Activated CD8-positive, alpha-beta memory T cell treated with anti-CD3 and anti-CD28 coated beads, Interleukin-2, amount 10 ng/mL, durations not matched to agents 7 days and 5 days (primary cell): ENCODE measurements at regions not wholly inside any gene's neighbourhood (a gene's known extent, or its start where the extent isn't known, plus 50 kb on each side); places are given as distances from the start of the nearest gene placed in this dataset.

Source experiments
- ATAC-seq: fragments of 150-1000 bp; cut with Tn5 transposase; one replicate; pipeline ENCODE4 v1.10.0; 2021; ENCODE audit warnings: moderate library complexity
- CTCF ChIA-PET: fragments of 350-600 bp; sonication (Branson Sonifier 250); formaldehyde crosslinking; loops from one replicate; lab custom pipeline; 2021; ENCODE audit warnings: antibody characterized with exemption; lab: Charles Lee
- DNase-seq: peaks from one replicate; pipeline ENCODE4 v3.0.0-alpha.2; 2020
- H3K27ac Mint-ChIP-seq: one replicate; pipeline ENCODE4 v1.8.0; 2021; ENCODE audit warnings: mild to moderate bottlenecking, mixed read lengths
- H3K27me3 Mint-ChIP-seq: one replicate; pipeline ENCODE4 v1.8.0; 2021; ENCODE audit warnings: mixed read lengths
- H3K36me3 Mint-ChIP-seq: one replicate; pipeline ENCODE4 v1.8.0; 2021; ENCODE audit warnings: mild to moderate bottlenecking, mixed read lengths
- H3K4me1 Mint-ChIP-seq: one replicate; pipeline ENCODE4 v1.8.0; 2021; ENCODE audit warnings: mixed read lengths
- H3K4me3 Mint-ChIP-seq: one replicate; pipeline ENCODE4 v1.8.0; 2021; ENCODE audit warnings: mild to moderate bottlenecking, moderate library complexity, mixed read lengths
- H3K9me3 Mint-ChIP-seq: one replicate; pipeline ENCODE4 v1.8.0; 2022; ENCODE audit warnings: low read depth, mixed read lengths

GRCh38 chr9:91485006-91485405 is 61.4 kb upstream of the NFIL3 start:
- CTCF ChIA-PET = no interaction called here
- Mint-ChIP-seq H3K4me3 (no peak overlapping the region), H3K9me3 (no peaks in the 10 kb centered on the region), H3K27ac (no peak overlapping the region), H3K4me1 (peaks cover 7% of the 10 kb centered on the region), H3K27me3 (peaks cover 30% of the 10 kb centered on the region), H3K36me3 (no peaks in the 10 kb centered on the region)
- ATAC-seq = no peak
- DNase-seq = no peak

- Mint-ChIP-seq H3K27me3 (peaks cover 30% of the 10 kb centered on the region), H3K36me3 (no peaks in the 10 kb centered on the region), H3K4me3 (no peak overlapping the region), H3K27ac (no peak overlapping the region), H3K9me3 (no peaks in the 10 kb centered on the region), H3K4me1 (no peaks in the 10 kb centered on the region)
- DNase-seq (no peak), ATAC-seq (no peak)
- CTCF ChIA-PET = no interaction called here
Observed at GRCh38 chr9:91483835-91484234, 60.2 kb upstream of the NFIL3 start.

GRCh38 chr9:91483189-91483691 is 59.6 kb upstream of the NFIL3 start:
- H3K27ac Mint-ChIP-seq = no peak overlapping the region
- H3K4me3 Mint-ChIP-seq = no peak overlapping the region
- ATAC-seq = no peak
- H3K27me3 Mint-ChIP-seq = peaks cover 36% of the 10 kb centered on the region
- no peaks in the 10 kb centered on the region for H3K4me1 Mint-ChIP-seq
- CTCF ChIA-PET = no interaction called here
- no peak for DNase-seq
- no peaks in the 10 kb centered on the region for H3K9me3 Mint-ChIP-seq
- H3K36me3 Mint-ChIP-seq = no peaks in the 10 kb centered on the region

- DNase-seq (no peak), ATAC-seq (no peak)
- Mint-ChIP-seq H3K36me3 (no peaks in the 10 kb centered on the region), H3K27me3 (peaks cover 42% of the 10 kb centered on the region), H3K27ac (no peak overlapping the region), H3K9me3 (no peaks in the 10 kb centered on the region), H3K4me1 (no peaks in the 10 kb centered on the region), H3K4me3 (no peak overlapping the region)
- CTCF ChIA-PET = no interaction called here
Observed at GRCh38 chr9:91481972-91482371, 58.3 kb upstream of the NFIL3 start.

GRCh38 chr9:91477106-91477505 is 53.5 kb upstream of the NFIL3 start:
- DNase-seq = no peak

GRCh38 chr9:91474656-91475055 is 51.0 kb upstream of the NFIL3 start:
- H3K9me3 Mint-ChIP-seq = no peaks in the 10 kb centered on the region
- no peaks in the 10 kb centered on the region for H3K4me1 Mint-ChIP-seq
- no peak overlapping the region for H3K4me3 Mint-ChIP-seq
- H3K36me3 Mint-ChIP-seq = no peaks in the 10 kb centered on the region
- no peak for DNase-seq
- H3K27me3 Mint-ChIP-seq = peaks cover 65% of the 10 kb centered on the region
- no peak for ATAC-seq
- CTCF ChIA-PET = no interaction called here
- no peak overlapping the region for H3K27ac Mint-ChIP-seq

More at GRCh38 chr9:91477106-91477505, 53.5 kb upstream of the NFIL3 start:
- no peaks in the 10 kb centered on the region for H3K36me3 Mint-ChIP-seq
- peaks cover 62% of the 10 kb centered on the region for H3K27me3 Mint-ChIP-seq
- H3K27ac Mint-ChIP-seq = no peak overlapping the region
- H3K4me3 Mint-ChIP-seq = no peak overlapping the region
- no peaks in the 10 kb centered on the region for H3K9me3 Mint-ChIP-seq
- no peak for ATAC-seq
- CTCF ChIA-PET = no interaction called here
- H3K4me1 Mint-ChIP-seq = no peaks in the 10 kb centered on the region
